ENCODE measurements at regions not wholly inside any gene's neighbourhood (a gene's known extent, or its start where the extent isn't known, plus 50 kb on each side); places are given as distances from the start of the nearest gene placed in this dataset.
A peak's percentile ranks its signal among the peaks of the same experiment; 100 is the strongest.

DNA sequence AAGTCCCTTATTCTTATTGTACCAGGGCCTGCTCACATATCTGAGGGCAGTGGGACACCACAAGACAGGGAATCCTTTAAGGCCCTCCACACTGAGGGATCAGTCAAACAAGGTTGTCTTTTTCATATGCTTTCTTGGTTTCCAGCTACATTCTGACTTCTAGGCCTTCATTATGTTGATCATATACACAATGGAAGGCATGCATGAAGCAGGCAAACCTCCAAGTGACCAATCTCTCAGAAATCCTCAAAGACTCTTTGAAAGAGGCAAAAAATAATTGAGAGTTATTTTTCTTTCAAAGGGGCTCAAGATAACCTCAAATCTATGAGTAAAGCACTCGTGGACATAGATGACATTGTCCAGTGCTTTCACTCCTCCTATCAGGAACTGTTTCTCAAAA, 1195.9 kb upstream of the ACO1 start:
- H3K9me3 ChIP-seq (ENCODE audit: control insufficient read depth, low read depth, low read length): no peaks in the 10 kb centered on the region
- no peak overlapping the region for H4K5ac ChIP-seq (ENCODE audit: insufficient read length, low read depth, low read length)
- H3K27me3 ChIP-seq (ENCODE audit: insufficient read depth, low read length): no peaks in the 10 kb centered on the region
- TF ChIP-seq, protein P1, sequence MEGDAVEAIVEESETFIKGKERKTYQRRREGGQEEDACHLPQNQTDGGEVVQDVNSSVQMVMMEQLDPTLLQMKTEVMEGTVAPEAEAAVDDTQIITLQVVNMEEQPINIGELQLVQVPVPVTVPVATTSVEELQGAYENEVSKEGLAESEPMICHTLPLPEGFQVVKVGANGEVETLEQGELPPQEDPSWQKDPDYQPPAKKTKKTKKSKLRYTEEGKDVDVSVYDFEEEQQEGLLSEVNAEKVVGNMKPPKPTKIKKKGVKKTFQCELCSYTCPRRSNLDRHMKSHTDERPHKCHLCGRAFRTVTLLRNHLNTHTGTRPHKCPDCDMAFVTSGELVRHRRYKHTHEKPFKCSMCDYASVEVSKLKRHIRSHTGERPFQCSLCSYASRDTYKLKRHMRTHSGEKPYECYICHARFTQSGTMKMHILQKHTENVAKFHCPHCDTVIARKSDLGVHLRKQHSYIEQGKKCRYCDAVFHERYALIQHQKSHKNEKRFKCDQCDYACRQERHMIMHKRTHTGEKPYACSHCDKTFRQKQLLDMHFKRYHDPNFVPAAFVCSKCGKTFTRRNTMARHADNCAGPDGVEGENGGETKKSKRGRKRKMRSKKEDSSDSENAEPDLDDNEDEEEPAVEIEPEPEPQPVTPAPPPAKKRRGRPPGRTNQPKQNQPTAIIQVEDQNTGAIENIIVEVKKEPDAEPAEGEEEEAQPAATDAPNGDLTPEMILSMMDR (conservative IDR thresholded peaks at IDR 0.05): no peak
- H4K8ac ChIP-seq (replicated peaks; ENCODE audit: insufficient read length, low read depth, low read length): no peak overlapping the region
- no peak overlapping the region for H2BK12ac ChIP-seq (ENCODE audit: insufficient read length, low read depth, low read length)
- no peak for DNase-seq
- no peak overlapping the region for H3K27ac ChIP-seq (ENCODE audit: insufficient read length, low read depth, low read length)
- H3K56ac ChIP-seq (ENCODE audit: insufficient read length, low read depth, low read length): no peak overlapping the region
- no peaks in the 10 kb centered on the region for H3K79me2 ChIP-seq (ENCODE audit: insufficient read depth, low read length)
- no peak overlapping the region for H2AK5ac ChIP-seq (ENCODE audit: insufficient read length, low read length)
- H2BK15ac ChIP-seq (ENCODE audit: low read depth, low read length): no peak overlapping the region
- no peaks in the 10 kb centered on the region for H3K79me1 ChIP-seq (ENCODE audit: insufficient read depth, low read depth, low read length, poor library complexity, severe bottlenecking)
- H3K23ac ChIP-seq (ENCODE audit: insufficient read length, low read depth, low read length): no peak overlapping the region
- Mint-ChIP-seq H3K36me3 (ENCODE audit: insufficient read depth in 1 of 3, low read depth in 3 of 3) (no peaks in the 10 kb centered on the region), H3K4me1 (no peaks in the 10 kb centered on the region), H3K4me3 (no peak overlapping the region), H3K9me3 (no peaks in the 10 kb centered on the region), H3K27me3 (ENCODE audit: low read depth) (no peaks in the 10 kb centered on the region), H3K27ac (no peak overlapping the region)
- H3T11ph ChIP-seq (ENCODE audit: low read length): no peak overlapping the region
- no peaks in the 10 kb centered on the region for H3K4me1 ChIP-seq (ENCODE audit: insufficient read depth, low read length)
- no peak overlapping the region for H2BK5ac ChIP-seq (ENCODE audit: insufficient read length, low read length)
- no peak overlapping the region for H3K4me2 ChIP-seq (ENCODE audit: insufficient read depth, insufficient read length, low read length)
- peak overlapping the region; percentile 10 for H2AFZ ChIP-seq (ENCODE audit: low read length)
- no peaks in the 10 kb centered on the region for H4K20me1 ChIP-seq (ENCODE audit: control insufficient read depth, insufficient read depth, insufficient read length)
- H2BK120ac ChIP-seq (ENCODE audit: low read depth, low read length, poor library complexity, severe bottlenecking): no peak overlapping the region
- H3K23me2 ChIP-seq (ENCODE audit: insufficient read length, low read depth, low read length, poor library complexity, severe bottlenecking): no peaks in the 10 kb centered on the region
- no peak overlapping the region for H3K14ac ChIP-seq (ENCODE audit: insufficient read depth, low read length)
- H3K9ac ChIP-seq (ENCODE audit: extremely low read depth, insufficient read length, low read length): no peak overlapping the region
- no CpG with 5 or more reads among the region's 1 CpG for WGBS (ENCODE audit: extremely low coverage, insufficient read length, low lambda C conversion rate)
- no peak overlapping the region for H4K91ac ChIP-seq (ENCODE audit: insufficient read length, low read depth, low read length)
- no peak overlapping the region for H3K4ac ChIP-seq (ENCODE audit: low read depth, low read length)
- H3K18ac ChIP-seq (ENCODE audit: insufficient read length, low read depth, low read length): no peak overlapping the region
- no peak overlapping the region for H2BK20ac ChIP-seq (ENCODE audit: low read depth, low read length, poor library complexity, severe bottlenecking)

All from H9 (cell line).